ENCODE measurements at regions not wholly inside any gene's neighbourhood (a gene's known extent, or its start where the extent isn't known, plus 50 kb on each side); places are given as distances from the start of the nearest gene placed in this dataset.

- TF ChIP-seq POLR2AphosphoS5 (IDR thresholded peaks at IDR 0.05) = peak in 1 of 3 donors; percentile 28
- TF ChIP-seq, protein P1, sequence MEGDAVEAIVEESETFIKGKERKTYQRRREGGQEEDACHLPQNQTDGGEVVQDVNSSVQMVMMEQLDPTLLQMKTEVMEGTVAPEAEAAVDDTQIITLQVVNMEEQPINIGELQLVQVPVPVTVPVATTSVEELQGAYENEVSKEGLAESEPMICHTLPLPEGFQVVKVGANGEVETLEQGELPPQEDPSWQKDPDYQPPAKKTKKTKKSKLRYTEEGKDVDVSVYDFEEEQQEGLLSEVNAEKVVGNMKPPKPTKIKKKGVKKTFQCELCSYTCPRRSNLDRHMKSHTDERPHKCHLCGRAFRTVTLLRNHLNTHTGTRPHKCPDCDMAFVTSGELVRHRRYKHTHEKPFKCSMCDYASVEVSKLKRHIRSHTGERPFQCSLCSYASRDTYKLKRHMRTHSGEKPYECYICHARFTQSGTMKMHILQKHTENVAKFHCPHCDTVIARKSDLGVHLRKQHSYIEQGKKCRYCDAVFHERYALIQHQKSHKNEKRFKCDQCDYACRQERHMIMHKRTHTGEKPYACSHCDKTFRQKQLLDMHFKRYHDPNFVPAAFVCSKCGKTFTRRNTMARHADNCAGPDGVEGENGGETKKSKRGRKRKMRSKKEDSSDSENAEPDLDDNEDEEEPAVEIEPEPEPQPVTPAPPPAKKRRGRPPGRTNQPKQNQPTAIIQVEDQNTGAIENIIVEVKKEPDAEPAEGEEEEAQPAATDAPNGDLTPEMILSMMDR (IDR thresholded peaks at IDR 0.05) = no peak
- no peak for TF ChIP-seq POLR2A (IDR thresholded peaks at IDR 0.05)
Observed at GRCh38 chr1:225709101-225709500, 56.2 kb upstream of the ENAH start.
